Osteoblast (primary cell): ENCODE measurements at regions not wholly inside any gene's neighbourhood (a gene's known extent, or its start where the extent isn't known, plus 50 kb on each side); places are given as distances from the start of the nearest gene placed in this dataset.

ENCODE experiments used
- DNase-seq: peaks from one replicate; pipeline ENCODE4 v3.0.0; 2011; ENCODE audit warnings: low spot score, mixed read lengths; ENCODE audit not compliant: insufficient read length; ENCODE audit errors: missing footprints
- H2AFZ ChIP-seq: 2 replicates; pipeline ENCODE4 v1.6.0; 2011; ENCODE audit warnings: mild to moderate bottlenecking, low read length
- H3K27ac ChIP-seq: 2 replicates; pipeline ENCODE4 v1.5.1; 2011; ENCODE audit warnings: mild to moderate bottlenecking, low read depth, low read length, moderate library complexity
- H3K27me3 ChIP-seq: 2 replicates; pipeline ENCODE4 v1.6.0; 2012; ENCODE audit warnings: mild to moderate bottlenecking, control low read depth, inconsistent platforms, low read length, moderate library complexity; ENCODE audit not compliant: insufficient read depth
- H3K36me3 ChIP-seq: 2 replicates; pipeline ENCODE4 v1.5.1; 2011; ENCODE audit warnings: mild to moderate bottlenecking, low read length, control low read depth, moderate library complexity; ENCODE audit not compliant: insufficient read depth
- H3K4me1 ChIP-seq: 2 replicates; pipeline ENCODE4 v1.5.1; 2011; ENCODE audit warnings: mild to moderate bottlenecking, low read length, control low read depth, moderate library complexity; ENCODE audit not compliant: insufficient read depth
- H3K4me2 ChIP-seq: 2 replicates; pipeline ENCODE4 v1.6.0; 2011; ENCODE audit warnings: mild to moderate bottlenecking, low read length; ENCODE audit not compliant: insufficient read depth
- H3K4me3 ChIP-seq: fragments of 200-600 bp; sonication (generic); 3 replicates; pipeline ENCODE4 v1.5.1; 2012; ENCODE audit warnings: mild to moderate bottlenecking, low read length, inconsistent platforms; ENCODE audit not compliant: insufficient read depth
- H3K79me2 ChIP-seq: 2 replicates; pipeline ENCODE4 v1.6.0; 2012; ENCODE audit warnings: mild to moderate bottlenecking, low read length, control low read depth, inconsistent platforms; ENCODE audit not compliant: insufficient read depth
- H3K9me3 ChIP-seq: 2 replicates; pipeline ENCODE4 v1.5.1; 2011; ENCODE audit warnings: low read depth, low read length, control low read depth
- H4K20me1 ChIP-seq: 2 replicates; pipeline ENCODE4 v1.6.0; 2012; ENCODE audit warnings: mild to moderate bottlenecking, low read length, control low read depth; ENCODE audit not compliant: insufficient read depth
- CTCF ChIP-seq: IDR thresholded peaks from 2 replicates; pipeline ENCODE4 v1.5.1; 2011; ENCODE audit warnings: mild to moderate bottlenecking, low read depth, low read length, moderate library complexity; ENCODE audit errors: extremely low read depth

GRCh38 chr13:73674570-73674969 lies 459.6 kb downstream of the KLF12 start:
- Histone ChIP-seq H2AFZ (no peak overlapping the region), H3K4me3 (no peak overlapping the region), H4K20me1 (no peaks in the 10 kb centered on the region), H3K9me3 (no peaks in the 10 kb centered on the region), H3K4me2 (no peak overlapping the region), H3K27ac (no peak overlapping the region), H3K4me1 (peaks cover 11% of the 10 kb centered on the region), H3K79me2 (no peaks in the 10 kb centered on the region), H3K27me3 (no peaks in the 10 kb centered on the region), H3K36me3 (no peaks in the 10 kb centered on the region)
- no peak for DNase-seq
- no peak for TF ChIP-seq CTCF

DNA sequence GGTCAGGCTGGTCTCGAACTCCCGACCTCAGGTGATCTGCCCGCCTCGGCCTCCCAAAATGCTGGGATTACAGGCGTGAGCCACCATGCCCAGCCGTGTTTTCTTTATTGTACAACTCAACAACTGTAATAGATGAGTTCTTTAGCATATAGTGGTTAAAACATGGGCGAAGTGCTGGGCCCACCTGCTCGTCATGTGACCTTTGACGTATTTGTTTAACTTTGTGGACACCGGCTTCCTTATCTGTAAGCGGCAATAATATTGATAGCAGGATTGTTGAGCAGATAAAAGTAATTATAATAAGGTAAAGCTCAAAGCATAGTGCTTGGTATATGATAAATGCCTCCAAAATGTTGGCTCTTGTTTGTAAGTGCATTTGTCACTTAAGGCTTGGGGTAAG lies 460.3 kb downstream of the KLF12 start:
- Histone ChIP-seq H3K4me2 (no peak overlapping the region), H3K4me1 (peaks cover 11% of the 10 kb centered on the region), H2AFZ (no peak overlapping the region), H3K27me3 (no peaks in the 10 kb centered on the region), H4K20me1 (no peaks in the 10 kb centered on the region), H3K36me3 (no peaks in the 10 kb centered on the region), H3K27ac (no peak overlapping the region), H3K79me2 (no peaks in the 10 kb centered on the region), H3K4me3 (no peak overlapping the region), H3K9me3 (no peaks in the 10 kb centered on the region)
- TF ChIP-seq CTCF: no peak
- DNase-seq: no peak

- TF ChIP-seq CTCF: no peak
- H4K20me1 ChIP-seq: no peaks in the 10 kb centered on the region
- H2AFZ ChIP-seq: no peak overlapping the region
- no peaks in the 10 kb centered on the region for H3K79me2 ChIP-seq
- H3K27me3 ChIP-seq: no peaks in the 10 kb centered on the region
- no peaks in the 10 kb centered on the region for H3K36me3 ChIP-seq
- no peak overlapping the region for H3K27ac ChIP-seq
- peak overlapping the region; percentile 36 for H3K4me2 ChIP-seq
- H3K4me1 ChIP-seq: peaks cover 6% of the 10 kb centered on the region
- no peaks in the 10 kb centered on the region for H3K9me3 ChIP-seq
- no peak for DNase-seq
- H3K4me3 ChIP-seq: no peak overlapping the region
These were observed 461.7 kb downstream of the KLF12 start for GRCh38 chr13:73672492-73672891.

GRCh38 chr13:73671732-73672131 lies 462.5 kb downstream of the KLF12 start:
- no peaks in the 10 kb centered on the region for H3K36me3 ChIP-seq
- no peaks in the 10 kb centered on the region for H4K20me1 ChIP-seq
- TF ChIP-seq CTCF: no peak
- no peaks in the 10 kb centered on the region for H3K9me3 ChIP-seq
- DNase-seq: no peak
- no peak overlapping the region for H3K4me3 ChIP-seq
- H2AFZ ChIP-seq: no peak overlapping the region
- H3K79me2 ChIP-seq: no peaks in the 10 kb centered on the region
- peaks cover 2% of the 10 kb centered on the region for H3K4me1 ChIP-seq
- H3K27ac ChIP-seq: no peak overlapping the region
- H3K27me3 ChIP-seq: no peaks in the 10 kb centered on the region
- no peak overlapping the region for H3K4me2 ChIP-seq
